ENCODE measurements at regions not wholly inside any gene's neighbourhood (a gene's known extent, or its start where the extent isn't known, plus 50 kb on each side); places are given as distances from the start of the nearest gene placed in this dataset.
"Not testable (repeated sequence)": the region's sequence is repeated elsewhere in the genome, so short reads cannot be mapped to it uniquely, and the experiment has no call there.

GRCh38 chr6:74015427-74015826 is 319.4 kb downstream of the CD109 start:
- intact Hi-C loops (cut with DNase I): no loop called here
- WGBS, 4 donors: 33 to 66% (median 47%) methylated on average over 1 of the region's 1 CpG
- TF ChIP-seq CTCF (IDR thresholded peaks at IDR 0.05): no peak
- no peak for TF ChIP-seq POLR2A (IDR thresholded peaks at IDR 0.05)

GRCh38 chr6:74000666-74001490 is 304.9 kb downstream of the CD109 start:
- Histone ChIP-seq H3K4me1 (replicated peaks in 1 of 2) (no peaks in the 10 kb centered on the region), H3K27me3 (no peaks in the 10 kb centered on the region), H3K36me3 (replicated peaks in 1 of 2) (no peaks in the 10 kb centered on the region), H3K27ac (no peak overlapping the region), H3K9me3 (replicated peaks in 1 of 3) (no peaks in the 10 kb centered on the region), H3K4me3 (no peak overlapping the region)
- TF ChIP-seq POLR2A (IDR thresholded peaks at IDR 0.05) (no peak), CTCF (IDR thresholded peaks at IDR 0.05) (no peak)
- WGBS, 4 donors: 65 to 76% (median 70%) methylated on average over 5 of the region's 5 CpGs
- intact Hi-C loops (cut with DNase I): no loop called here
- DNase-seq: no peak

More at GRCh38 chr6:74015427-74015826, 319.4 kb downstream of the CD109 start:
- DNase-seq: no peak
- H3K27me3 ChIP-seq: no peaks in the 10 kb centered on the region
- H3K36me3 ChIP-seq (replicated peaks in 1 of 2): no peaks in the 10 kb centered on the region
- no peak overlapping the region for H3K27ac ChIP-seq
- no peak overlapping the region for H3K4me3 ChIP-seq
- H3K9me3 ChIP-seq (replicated peaks in 1 of 3): no peaks in the 10 kb centered on the region
- H3K4me1 ChIP-seq (replicated peaks in 1 of 2): no peaks in the 10 kb centered on the region

- H3K4me1 ChIP-seq (replicated peaks in 1 of 2); H3K27me3 ChIP-seq; H3K9me3 ChIP-seq (replicated peaks in 1 of 3); DNase-seq; H3K4me3 ChIP-seq; H3K27ac ChIP-seq; H3K36me3 ChIP-seq (replicated peaks in 1 of 2); intact Hi-C loops (cut with DNase I): not testable (repeated sequence)
- WGBS, 4 donors: 87 to 98% (median 96%) methylated on average over 11 to 30 of the region's 30 CpGs
These were observed 294.7 kb downstream of the CD109 start for GRCh38 chr6:73990609-73991238.

- DNase-seq: no peak
- intact Hi-C loops (cut with DNase I): no loop called here
These were observed 293.4 kb downstream of the CD109 start for GRCh38 chr6:73989428-73989827.

More at GRCh38 chr6:73989428-73989827, 293.4 kb downstream of the CD109 start:
- no peak for TF ChIP-seq POLR2A (IDR thresholded peaks at IDR 0.05)
- no peak for TF ChIP-seq CTCF (IDR thresholded peaks at IDR 0.05)
- H3K27ac ChIP-seq: no peak overlapping the region
- no peak overlapping the region for H3K4me3 ChIP-seq
- no peaks in the 10 kb centered on the region for H3K4me1 ChIP-seq (replicated peaks in 1 of 2)
- no peaks in the 10 kb centered on the region for H3K36me3 ChIP-seq (replicated peaks in 1 of 2)
- no peaks in the 10 kb centered on the region for H3K9me3 ChIP-seq (replicated peaks in 1 of 3)
- H3K27me3 ChIP-seq: no peaks in the 10 kb centered on the region
- 63 to 75% (median 70%) methylated on average over 3 of the region's 3 CpGs for WGBS, 4 donors
